HG03060 (cell line): ENCODE measurements at regions not wholly inside any gene's neighbourhood (a gene's known extent, or its start where the extent isn't known, plus 50 kb on each side); places are given as distances from the start of the nearest gene placed in this dataset.

ENCODE experiments used
- ATAC-seq: cut with Tn5 transposase; IDR thresholded peaks from one replicate; pipeline ENCODE4 v1.9.1; 2021; ENCODE audit warnings: low read depth, moderate number of reproducible peaks; ENCODE audit not compliant: unreplicated experiment

DNA sequence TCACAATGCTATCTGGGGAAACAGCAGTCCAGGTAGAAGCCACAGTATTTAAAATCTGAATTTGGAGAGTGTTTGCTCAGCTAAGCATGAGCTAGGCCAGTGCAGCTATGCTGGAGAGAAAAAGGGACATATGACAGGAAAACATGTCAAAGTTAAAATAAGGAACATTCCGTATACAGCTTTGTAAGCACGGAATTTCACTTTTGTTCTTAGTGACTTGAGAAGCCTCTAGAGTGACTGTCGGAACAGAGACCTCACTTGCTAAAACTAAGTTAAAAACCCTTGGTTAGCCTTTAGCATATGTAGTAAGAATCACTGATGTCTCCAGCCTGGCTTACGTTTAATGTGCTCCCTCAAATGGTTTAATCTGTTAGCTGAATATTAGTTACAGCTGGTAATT is 661.7 kb downstream of the KCNT2 start:
- ATAC-seq, result no peak

DNA sequence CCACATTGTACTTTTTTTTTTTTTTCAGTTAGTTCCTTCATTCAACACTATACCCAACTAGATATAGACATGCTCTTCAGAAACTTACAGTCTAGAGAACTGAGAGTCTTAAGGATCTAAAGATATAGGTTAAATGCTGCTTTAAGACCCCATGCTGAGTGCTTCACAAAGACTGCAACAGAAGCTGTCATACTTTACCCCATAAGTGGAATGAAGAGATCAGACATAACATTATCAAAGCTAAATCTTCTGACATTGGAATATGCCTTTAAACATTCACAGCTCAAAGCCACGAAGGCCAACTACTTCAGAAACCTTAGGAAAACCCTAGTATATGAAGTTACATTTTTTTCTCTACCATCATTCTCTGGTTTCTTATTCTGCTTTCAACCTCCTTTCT is 666.4 kb downstream of the KCNT2 start:
- no peak for ATAC-seq

DNA sequence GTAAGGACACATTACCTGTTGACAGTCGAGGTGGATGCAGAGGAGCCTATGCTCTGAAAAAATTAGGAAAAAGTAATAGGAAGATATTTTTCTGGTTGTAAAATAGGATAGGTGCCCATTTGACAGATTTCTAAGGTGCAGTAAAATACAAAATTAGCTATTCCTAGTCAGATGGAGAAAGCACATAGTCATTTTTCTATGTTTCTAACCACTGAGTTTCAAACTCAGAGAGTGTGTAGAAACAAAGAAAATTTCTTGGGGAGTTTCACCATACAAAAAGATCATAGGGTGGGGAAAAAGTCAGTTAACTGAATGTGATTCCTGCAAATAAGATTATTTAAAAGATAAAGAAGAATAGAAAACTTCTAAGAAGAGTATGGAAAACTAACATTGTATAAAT is 666.9 kb downstream of the KCNT2 start:
- no peak for ATAC-seq

DNA sequence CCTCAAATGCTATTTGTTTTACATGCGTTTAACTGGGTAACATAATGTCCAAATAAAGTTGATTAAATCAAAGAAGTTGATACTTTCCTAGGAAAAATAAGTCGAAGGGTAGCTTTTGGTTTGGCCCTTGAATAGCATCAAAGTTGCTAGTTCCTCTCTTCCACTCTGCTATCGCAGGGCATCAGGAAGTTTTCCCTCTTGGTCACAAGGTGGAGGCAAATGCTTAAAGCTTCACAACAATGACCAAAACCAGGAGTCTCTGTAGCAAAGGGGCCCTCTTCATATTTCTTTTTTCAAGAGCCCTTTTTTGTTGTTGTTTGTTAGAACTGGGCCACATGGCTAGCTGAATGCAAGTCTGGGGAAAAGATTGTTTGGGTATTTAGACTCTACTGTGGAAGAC is 668.4 kb downstream of the KCNT2 start:
- no peak for ATAC-seq

DNA sequence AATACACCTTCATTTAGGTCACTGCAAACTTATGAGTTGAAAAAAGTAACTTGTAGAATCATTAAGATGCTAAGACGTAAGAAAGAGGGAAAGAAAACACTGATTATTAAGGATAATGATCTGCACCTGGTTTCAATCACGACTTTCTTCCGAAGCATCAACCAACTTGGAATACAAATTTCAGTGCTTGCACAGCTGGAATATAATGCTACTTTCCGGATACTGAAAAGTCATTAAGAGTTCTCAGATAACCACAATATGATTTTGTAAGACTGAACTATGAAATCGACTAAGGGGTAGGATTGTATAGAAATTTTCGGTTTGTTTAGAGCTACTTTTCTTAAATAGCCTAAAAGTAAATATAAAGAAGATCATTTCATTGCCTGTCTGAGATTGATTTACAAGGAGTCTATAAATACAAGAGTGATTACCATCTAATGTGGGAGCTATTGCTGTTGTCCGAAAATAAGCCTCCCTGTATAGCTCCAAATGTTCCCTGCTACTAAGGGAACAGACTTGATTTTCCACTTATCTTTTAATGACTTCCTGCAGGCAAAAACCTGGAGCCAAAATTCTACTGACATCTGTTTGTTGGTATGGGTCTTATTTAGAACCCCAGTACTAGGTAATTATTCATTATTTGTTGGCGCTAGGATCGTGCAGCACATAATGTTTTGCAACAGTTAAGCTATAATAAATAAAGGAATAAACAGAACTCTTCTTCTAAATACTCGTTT is 673.3 kb downstream of the KCNT2 start:
- no peak for ATAC-seq

DNA sequence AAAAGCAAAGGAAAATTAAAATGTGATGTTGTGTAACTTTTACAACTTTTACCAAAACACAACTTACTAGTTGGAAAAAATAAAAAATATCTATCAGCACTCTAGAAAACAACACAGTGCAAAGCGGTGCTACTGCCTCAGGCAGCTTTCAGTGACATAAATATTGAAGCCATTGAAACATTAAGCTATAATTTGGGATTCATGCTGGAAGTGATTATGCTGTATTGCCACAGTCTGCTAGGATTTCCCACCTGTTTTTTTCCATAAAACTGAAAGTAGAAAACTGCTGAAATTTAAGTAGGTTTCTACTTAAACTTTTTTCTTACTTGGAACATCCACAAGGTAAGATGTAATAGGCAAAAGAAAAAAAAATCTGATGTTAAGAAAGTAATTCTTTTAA is 674.4 kb downstream of the KCNT2 start:
- no peak for ATAC-seq

DNA sequence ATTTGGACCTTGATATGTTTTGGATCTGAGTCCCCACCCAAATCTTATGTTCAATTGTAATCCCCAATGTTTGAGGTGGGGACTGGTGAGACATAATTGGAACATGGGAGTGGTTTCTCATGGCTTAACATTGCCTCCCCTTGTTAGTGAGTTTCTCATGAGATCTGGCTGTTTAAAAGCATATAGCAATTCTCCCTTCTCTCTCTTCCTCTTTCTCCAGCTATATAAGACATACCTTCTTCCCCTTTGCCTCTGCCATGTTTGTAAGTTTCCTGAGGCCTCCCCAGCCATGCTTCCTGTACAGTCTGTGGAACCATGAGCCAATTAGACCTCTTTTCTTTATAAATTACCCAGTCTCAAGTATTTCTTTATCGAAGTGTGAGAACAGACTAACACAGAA is 692.4 kb downstream of the KCNT2 start:
- no peak for ATAC-seq

DNA sequence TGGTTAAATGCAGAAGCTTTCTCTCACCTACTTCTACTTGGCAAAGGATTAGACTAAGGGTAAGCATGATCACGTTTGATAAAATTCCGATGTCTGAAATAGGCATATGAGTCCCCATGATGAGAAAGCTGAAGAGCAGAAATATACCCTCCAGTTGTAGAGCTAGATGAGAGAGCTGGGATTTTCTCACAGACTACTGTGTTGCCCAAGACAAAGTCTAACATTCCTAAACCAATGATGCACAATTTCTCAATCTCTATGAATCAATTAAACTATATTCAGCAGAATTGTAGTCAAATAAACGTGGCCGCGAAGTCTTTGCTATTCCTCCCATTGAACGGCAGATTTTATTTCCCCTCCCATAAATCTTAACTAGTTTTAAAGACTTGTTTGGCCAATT is 699.2 kb downstream of the KCNT2 start:
- ATAC-seq, result no peak

DNA sequence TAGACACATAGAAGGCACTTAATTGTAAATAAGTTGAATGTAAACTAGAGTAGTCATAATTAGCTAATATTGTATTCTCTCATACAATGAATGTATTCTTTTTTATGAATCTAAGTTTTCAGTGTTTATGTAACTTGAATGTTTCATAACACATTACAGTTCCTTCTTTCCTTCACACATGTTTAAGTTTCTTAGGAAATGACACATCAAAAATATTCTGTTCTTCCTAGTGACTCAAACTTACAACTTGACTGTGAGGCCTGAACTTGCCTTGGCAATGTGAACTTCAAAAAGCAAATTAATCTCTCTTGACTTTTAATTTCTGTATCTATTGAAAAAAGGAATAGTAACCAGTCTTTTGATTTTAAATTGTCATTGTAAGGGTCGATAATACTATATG is 700.1 kb downstream of the KCNT2 start:
- ATAC-seq, result no peak

DNA sequence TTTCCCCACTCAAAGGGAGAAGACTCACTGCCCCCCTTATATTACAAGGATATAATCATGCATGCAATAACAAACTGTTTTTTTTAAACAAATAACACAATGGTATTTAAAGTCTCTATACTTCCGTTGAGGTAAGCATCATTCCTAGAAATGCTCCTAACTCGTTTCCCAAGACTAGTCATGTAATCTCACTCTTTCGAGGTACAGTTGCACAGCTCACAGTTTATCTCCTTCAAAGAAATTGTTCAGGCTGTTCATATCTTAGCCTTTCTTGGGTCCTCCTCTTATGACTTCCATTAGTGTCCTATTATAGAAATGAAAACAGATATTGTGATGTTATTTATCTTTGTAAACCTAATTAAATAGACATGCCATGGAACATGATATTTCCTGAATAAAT is 705.0 kb downstream of the KCNT2 start:
- ATAC-seq, result no peak

DNA sequence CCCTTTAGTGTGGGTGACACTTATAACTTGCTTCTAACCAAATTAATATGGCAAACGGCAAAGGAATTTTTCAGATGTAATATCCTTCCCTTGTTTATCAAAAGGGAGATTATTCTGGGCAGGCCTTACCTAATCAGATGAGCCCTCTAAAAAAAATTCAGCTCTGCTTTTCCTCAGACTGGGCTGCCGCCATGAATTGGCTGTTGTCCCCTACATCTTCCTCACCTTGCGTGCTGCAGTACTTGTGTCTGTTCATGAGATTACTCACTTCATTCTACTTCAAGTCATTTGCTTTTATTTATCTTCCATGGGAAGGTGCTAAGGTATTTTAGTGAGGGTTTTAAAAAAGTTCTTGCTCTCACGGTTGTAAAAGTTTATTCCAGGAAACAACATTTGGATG is 705.5 kb downstream of the KCNT2 start:
- no peak for ATAC-seq

DNA sequence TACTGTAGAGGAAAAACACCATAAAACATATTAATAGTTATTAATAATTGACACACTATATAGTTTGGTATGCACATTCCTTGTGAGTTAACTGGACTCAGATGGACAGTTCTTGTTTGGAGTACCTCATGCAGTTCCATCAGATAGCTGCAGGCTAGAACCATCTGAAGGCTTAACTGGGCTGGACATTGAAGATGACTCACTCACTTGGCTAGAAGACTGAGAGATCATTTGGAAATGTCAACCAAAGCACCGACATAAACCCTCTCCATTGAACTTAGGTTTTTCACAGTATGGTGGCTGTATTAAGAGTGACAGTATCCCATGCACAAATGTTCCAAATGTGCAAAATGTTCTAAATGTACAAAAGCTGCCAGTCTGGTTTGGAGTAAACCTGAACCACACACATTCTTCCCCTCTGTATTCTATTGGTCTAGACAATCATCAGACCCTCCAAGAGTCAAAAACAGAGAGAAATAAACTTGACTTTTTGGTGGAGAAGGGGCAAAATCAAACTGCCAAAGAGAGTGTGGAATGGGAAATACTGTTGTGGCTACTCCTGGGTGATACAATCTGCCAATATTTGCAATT is 708.4 kb downstream of the KCNT2 start:
- no peak for ATAC-seq

DNA sequence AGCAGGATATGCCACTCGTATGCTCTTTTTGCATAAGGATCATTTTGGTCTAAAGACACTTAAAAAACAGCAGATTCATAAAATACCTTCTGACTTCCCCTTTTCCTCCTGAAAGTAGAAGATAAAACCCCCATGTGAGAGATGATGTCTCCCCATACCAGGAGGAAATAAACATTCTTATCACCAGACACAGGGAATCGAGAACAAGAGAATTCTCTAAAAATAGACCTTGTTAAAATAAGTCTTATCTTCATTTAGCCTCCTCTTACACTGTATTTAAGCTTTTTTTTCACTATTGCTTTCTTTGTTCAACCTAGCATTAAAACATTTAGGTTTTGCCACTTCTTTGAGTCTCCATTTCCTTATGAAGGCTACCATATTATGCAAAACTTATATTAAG is 709.3 kb downstream of the KCNT2 start:
- no peak for ATAC-seq

DNA sequence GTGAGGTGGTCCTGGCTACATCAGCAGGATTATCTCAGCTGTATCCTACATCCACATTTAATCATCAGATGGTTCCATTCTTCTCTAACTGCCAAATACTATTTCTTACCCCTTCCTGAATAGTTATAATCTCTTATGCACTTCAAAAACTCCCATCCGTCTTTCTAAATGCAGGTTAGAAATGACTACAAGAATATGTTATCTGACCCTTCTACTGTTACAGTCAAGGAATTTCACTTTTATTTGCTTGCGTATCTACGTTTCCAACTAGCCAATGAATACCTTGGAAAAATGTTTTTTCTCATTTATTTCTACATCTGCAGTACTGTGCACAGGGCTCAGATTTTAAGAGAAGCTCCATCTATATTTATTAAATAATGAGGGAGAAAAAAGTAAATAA is 709.9 kb downstream of the KCNT2 start:
- ATAC-seq, result no peak

DNA sequence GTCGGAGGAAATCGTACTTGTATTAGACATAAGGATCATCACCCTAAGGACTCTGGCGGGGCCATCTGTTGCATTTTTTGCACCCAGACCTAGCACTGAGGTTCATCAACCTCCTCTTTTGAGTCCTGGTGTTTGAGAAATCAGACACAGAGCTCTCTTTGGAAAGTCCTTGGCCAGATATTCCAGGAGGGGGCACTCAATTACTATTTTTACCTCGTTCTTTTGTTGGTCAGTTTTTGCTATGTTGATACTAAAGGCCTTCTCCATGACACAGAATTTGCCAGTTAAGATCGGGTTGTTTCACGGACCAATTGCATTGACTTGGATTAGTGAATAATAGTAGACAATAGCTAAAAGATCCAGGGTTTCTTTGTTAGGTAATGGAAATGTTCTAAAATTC is 711.2 kb downstream of the KCNT2 start:
- ATAC-seq, result no peak

DNA sequence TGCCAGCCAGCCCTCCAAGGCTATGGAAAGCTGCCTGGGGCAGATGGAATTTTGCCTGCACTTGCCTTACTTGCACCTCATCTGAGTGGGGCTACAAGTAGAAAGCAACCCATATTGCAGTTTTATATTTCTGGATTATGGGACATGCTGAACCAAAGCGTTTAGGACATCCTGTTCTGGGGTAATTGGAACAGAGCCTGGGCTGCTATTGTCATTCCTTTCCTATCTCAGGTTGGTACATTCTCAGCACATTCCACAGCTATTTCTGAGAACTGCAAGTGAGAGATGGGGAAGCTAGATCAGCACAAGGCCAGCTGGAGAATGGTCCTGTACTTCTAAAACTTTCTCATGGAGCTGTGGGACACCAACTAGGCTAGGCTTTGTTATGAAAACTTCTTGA is 713.8 kb downstream of the KCNT2 start:
- no peak for ATAC-seq

DNA sequence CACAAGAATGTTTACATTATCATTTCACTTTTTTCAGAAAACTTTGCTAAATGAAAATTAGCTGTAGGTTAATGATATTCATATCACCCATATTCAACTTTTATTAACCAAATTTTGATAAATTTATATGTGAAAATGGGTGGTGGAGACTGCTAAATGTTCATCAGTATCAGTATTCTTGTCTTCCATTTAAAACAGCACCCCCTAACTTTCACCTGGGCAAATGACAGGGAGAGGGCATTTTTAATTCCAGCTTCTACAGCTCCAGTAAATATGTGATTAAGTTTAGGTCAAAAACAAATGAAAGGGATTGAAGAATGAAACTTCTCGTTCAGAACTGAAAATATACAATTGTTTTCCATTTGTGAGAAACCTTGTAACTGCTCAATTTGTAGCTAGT is 722.2 kb downstream of the KCNT2 start:
- no peak for ATAC-seq

DNA sequence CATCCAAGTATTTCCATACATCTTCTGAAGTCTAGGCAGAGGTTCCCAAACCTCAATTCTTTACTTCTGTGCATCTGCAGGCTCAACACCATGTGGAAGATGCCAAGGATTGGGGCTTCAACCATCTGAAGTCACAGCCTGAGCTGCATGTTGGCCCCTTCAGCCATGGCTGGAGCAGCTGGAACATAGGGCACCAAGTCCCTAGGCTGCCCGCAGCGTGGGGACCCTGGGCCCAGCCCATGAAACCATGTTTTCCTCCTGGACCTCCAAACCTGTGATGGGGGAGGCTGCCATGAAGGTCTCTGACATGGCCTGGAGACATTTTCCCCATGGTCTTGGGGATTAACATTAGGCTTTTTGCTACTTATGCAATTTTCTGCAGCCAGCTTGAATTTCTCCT is 729.8 kb downstream of the KCNT2 start:
- no peak for ATAC-seq

DNA sequence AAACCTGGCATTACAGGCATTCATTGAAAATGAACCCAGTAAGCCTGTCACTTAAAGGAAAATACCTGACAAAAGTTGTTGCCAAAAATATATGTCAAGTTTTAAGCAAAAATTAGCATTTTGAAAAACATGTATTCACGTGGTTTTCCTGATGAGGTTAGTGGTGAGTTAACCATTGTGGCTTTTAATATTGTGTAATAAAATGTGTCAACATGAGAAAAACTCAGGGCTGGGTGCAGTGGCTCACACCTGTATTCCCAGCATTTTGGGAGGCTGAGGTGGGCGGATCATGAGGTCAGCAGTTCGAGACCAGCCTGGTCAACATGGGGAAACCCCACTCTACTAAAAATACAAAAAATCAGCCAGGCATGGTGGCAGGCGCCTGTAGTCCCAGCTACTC is 731.4 kb downstream of the KCNT2 start:
- ATAC-seq, result no peak

DNA sequence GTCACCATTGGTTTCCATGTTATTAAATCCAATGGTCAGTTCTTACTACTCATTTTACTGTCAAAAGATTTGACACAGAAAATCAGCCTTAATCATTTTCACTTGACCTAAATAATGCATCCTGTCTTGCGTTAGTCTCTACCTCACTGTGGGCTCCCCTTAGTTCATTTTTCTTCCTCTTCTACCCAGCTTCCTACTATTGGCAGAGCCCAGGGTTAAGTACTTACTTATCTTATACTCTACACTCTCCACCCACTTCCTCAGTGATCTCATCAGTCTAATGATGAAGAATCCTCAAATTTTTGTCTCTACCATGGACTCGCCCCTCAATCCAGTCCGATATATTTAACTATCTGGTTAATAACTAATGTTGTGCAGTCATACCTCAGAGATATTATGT is 735.9 kb downstream of the KCNT2 start:
- ATAC-seq, result no peak

DNA sequence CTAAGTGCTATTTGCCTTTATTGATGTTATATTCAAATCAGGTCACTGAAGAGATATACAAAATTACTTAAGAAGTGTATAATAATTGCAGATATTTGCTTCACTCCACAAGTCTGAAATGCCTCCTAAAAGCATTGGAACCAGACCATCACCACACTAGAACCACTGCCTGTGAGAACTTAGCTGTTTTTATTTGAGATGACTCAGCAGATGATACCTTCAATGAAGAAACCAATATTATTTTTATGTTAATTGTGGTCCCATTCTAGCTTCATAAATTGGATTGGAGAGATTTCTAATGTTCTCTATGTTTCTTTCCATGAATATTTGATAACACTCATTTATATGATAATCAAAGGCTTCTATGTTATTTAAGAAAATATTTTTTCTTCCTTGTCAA is 740.6 kb downstream of the KCNT2 start:
- no peak for ATAC-seq

DNA sequence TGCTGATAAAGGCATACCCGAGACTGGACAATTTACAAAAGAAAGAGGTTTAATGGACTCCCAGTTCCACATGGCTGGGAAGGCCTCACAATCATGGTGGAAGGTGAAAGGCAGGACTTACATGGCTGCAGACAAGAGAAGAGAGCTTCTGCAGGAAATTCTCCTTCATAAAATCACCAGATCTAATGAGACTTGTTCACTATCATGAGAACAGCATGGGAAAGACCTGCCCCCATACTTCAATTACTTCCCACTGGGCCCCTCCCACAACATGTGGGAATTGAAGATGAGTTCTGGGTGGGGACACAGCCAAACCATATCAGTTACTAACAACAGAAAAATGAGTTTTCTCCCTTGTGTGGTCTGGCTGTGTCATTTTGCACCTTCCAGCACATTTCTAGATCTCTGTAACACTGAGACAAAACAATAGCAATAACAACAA is 741.4 kb downstream of the KCNT2 start:
- no peak for ATAC-seq
